Keratinocyte (primary cell): ENCODE measurements at regions not wholly inside any gene's neighbourhood (a gene's known extent, or its start where the extent isn't known, plus 50 kb on each side); places are given as distances from the start of the nearest gene placed in this dataset.

Experiments
- DNase-seq: peaks from one replicate; pipeline ENCODE4 v3.0.0-alpha.2; 2011; ENCODE audit warnings: low read depth, missing footprints, low spot score
- FAIRE-seq: peaks from 2 replicates; lab custom pipeline; 2011; peaks lifted over from hg19 to GRCh38; lab: Jason Lieb, UNC
- H2AFZ ChIP-seq: 2 replicates; pipeline ENCODE4 v1.6.0; 2012; ENCODE audit warnings: low read length, control low read depth, inconsistent platforms; ENCODE audit not compliant: control insufficient read depth
- H3K27ac ChIP-seq: 2 replicates; pipeline ENCODE4 v1.5.1; 2011; ENCODE audit warnings: low read length; ENCODE audit not compliant: control insufficient read depth, insufficient read depth
- H3K27me3 ChIP-seq: 3 replicates; pipeline ENCODE4 v1.6.0; 2011; ENCODE audit warnings: low read length; ENCODE audit not compliant: control insufficient read depth, insufficient read depth; ENCODE audit errors: extremely low read depth
- H3K36me3 ChIP-seq, 2 experiments: 2 replicates in 1 of 2; 3 replicates in 1 of 2; pipeline ENCODE4 v1.5.1; 2011; ENCODE audit warnings: low read length in 2 of 2, mild to moderate bottlenecking in 1 of 2; ENCODE audit not compliant: control insufficient read depth in 2 of 2, insufficient read depth in 2 of 2; ENCODE audit errors: extremely low read depth in 1 of 2
- H3K4me1 ChIP-seq: 3 replicates; pipeline ENCODE4 v1.5.1; 2011; ENCODE audit warnings: low read length; ENCODE audit not compliant: control insufficient read depth, insufficient read depth; ENCODE audit errors: extremely low read depth
- H3K4me2 ChIP-seq: 3 replicates; pipeline ENCODE4 v1.6.0; 2011; ENCODE audit warnings: low read depth, low read length; ENCODE audit not compliant: control insufficient read depth, insufficient read depth; ENCODE audit errors: extremely low read depth
- H3K4me3 ChIP-seq, 3 experiments: fragments of 200-600 bp in 1 of 3; sonication (generic) in 1 of 3; 2 replicates in 2 of 3; 3 replicates in 1 of 3; pipeline ENCODE4 v1.5.1; 2011 to 2016; ENCODE audit warnings: low read length in 3 of 3, mild to moderate bottlenecking in 3 of 3, control low read depth in 2 of 3, inconsistent platforms in 1 of 3, low read depth in 1 of 3, mixed read lengths in 1 of 3, mixed run types in 1 of 3, moderate library complexity in 1 of 3; ENCODE audit not compliant: control insufficient read depth in 2 of 3, insufficient read depth in 2 of 3; ENCODE audit errors: extremely low read depth in 1 of 3
- H3K79me2 ChIP-seq: 2 replicates; pipeline ENCODE4 v1.6.0; 2012; ENCODE audit warnings: low read length; ENCODE audit not compliant: control insufficient read depth, insufficient read depth
- H3K9ac ChIP-seq: 3 replicates; pipeline ENCODE4 v1.6.0; 2011; ENCODE audit warnings: low read length; ENCODE audit not compliant: control insufficient read depth, insufficient read depth; ENCODE audit errors: extremely low read depth
- H3K9me1 ChIP-seq: 3 replicates; pipeline ENCODE4 v1.6.0; 2011; ENCODE audit warnings: low read length; ENCODE audit not compliant: control insufficient read depth, insufficient read depth; ENCODE audit errors: extremely low read depth
- H3K9me3 ChIP-seq: 2 replicates; pipeline ENCODE4 v1.5.1; 2012; ENCODE audit warnings: low read depth, low read length; ENCODE audit not compliant: control insufficient read depth
- H4K20me1 ChIP-seq: 3 replicates; pipeline ENCODE4 v1.6.0; 2011; ENCODE audit warnings: low read length; ENCODE audit not compliant: control insufficient read depth, insufficient read depth; ENCODE audit errors: extremely low read depth
- CTCF ChIP-seq, 3 experiments: IDR thresholded peaks in 1 of 3; conservative IDR thresholded peaks in 1 of 3; optimal IDR thresholded peaks in 1 of 3; 2 replicates in 2 of 3; 3 replicates in 1 of 3; pipeline versions ENCODE3 to v1.5.1; 2011; ENCODE audit warnings: low read length in 3 of 3, mild to moderate bottlenecking in 3 of 3, moderate library complexity in 2 of 3, control low read depth in 1 of 3, inconsistent platforms in 1 of 3; ENCODE audit not compliant: insufficient read depth in 2 of 3; ENCODE audit errors: extremely low read depth in 1 of 3
- EZH2 ChIP-seq: IDR thresholded peaks from one replicate; pipeline ENCODE4 v1.6.1; 2012; ENCODE audit warnings: inconsistent platforms, mild to moderate bottlenecking, low read length, moderate library complexity
- dilution Hi-C: fragments of 300-500 bp; cut with MboI; formaldehyde crosslinking; loops from one replicate; pipeline ENCODE4 v1.7.0; 2020; ENCODE audit warnings: low sequenced_read_pairs; ENCODE audit not compliant: extremely low pct_ligation_motif_present

GRCh38 chr15:55033574-55033973 lies 163.2 kb downstream of the RSL24D1 start:
- Histone ChIP-seq H3K79me2 (no peaks in the 10 kb centered on the region), H3K4me3 (no peak overlapping the region), H3K4me2 (no peak overlapping the region), H4K20me1 (no peaks in the 10 kb centered on the region), H3K9me1 (no peaks in the 10 kb centered on the region), H3K4me1 (no peaks in the 10 kb centered on the region), H3K9me3 (no peaks in the 10 kb centered on the region), H3K27me3 (no peaks in the 10 kb centered on the region), H3K9ac (no peak overlapping the region), H3K27ac (no peak overlapping the region), H2AFZ (no peak overlapping the region), H3K36me3 (no peaks in the 10 kb centered on the region)
- TF ChIP-seq EZH2, result no peak
- no peak for TF ChIP-seq CTCF (optimal IDR thresholded peaks at IDR 0.05 in 1 of 3, IDR thresholded peaks at IDR 0.05 in 1 of 3, conservative IDR thresholded peaks at IDR 0.05 in 1 of 3; ENCODE audit: extremely low read depth in 1 of 3, insufficient read depth in 2 of 3, low read length in 3 of 3)
- FAIRE-seq (no peak), DNase-seq (no peak)
- dilution Hi-C loops, result no loop called here

GRCh38 chr15:55031727-55032126 lies 165.0 kb downstream of the RSL24D1 start:
- dilution Hi-C loops, result no loop called here
- Histone ChIP-seq H3K79me2 (no peaks in the 10 kb centered on the region), H3K4me3 (no peak overlapping the region), H3K9ac (no peak overlapping the region), H3K36me3 (no peaks in the 10 kb centered on the region), H3K9me3 (no peaks in the 10 kb centered on the region), H3K4me1 (no peaks in the 10 kb centered on the region), H3K9me1 (no peaks in the 10 kb centered on the region), H3K27me3 (no peaks in the 10 kb centered on the region), H3K27ac (no peak overlapping the region), H4K20me1 (no peaks in the 10 kb centered on the region), H3K4me2 (no peak overlapping the region), H2AFZ (no peak overlapping the region)
- DNase-seq (no peak), FAIRE-seq (no peak)
- TF ChIP-seq CTCF (optimal IDR thresholded peaks at IDR 0.05 in 1 of 3, IDR thresholded peaks at IDR 0.05 in 1 of 3, conservative IDR thresholded peaks at IDR 0.05 in 1 of 3; ENCODE audit: extremely low read depth in 1 of 3, insufficient read depth in 2 of 3, low read length in 3 of 3) (no peak), EZH2 (no peak)
